DMS 273 (cell line): ENCODE measurements at regions not wholly inside any gene's neighbourhood (a gene's known extent, or its start where the extent isn't known, plus 50 kb on each side); places are given as distances from the start of the nearest gene placed in this dataset.

Source experiments
- DNase-seq: peaks from one replicate; lab custom pipeline; 2025; ENCODE audit not compliant: unreplicated experiment; lab: John Stamatoyannopoulos, UW

DNA sequence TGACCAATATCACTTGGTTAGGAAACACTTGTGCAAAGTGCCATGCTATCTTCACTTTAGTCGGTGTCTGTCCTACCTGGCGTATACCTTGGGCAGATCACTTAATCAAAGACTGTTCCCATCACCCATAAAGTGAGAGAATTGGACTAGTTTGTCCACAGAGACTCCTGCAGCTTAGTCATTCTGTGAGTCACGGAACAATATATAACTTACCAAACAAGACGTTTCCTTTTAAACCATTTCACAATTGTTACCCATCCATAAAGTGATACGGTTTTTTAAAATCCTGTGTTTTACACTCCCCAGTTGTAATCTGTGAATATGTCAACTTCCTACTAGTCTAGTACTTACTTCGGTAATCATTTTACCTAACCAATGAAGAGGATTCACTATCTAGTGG lies 499.3 kb upstream of the SMIM21 start:
- no peak for DNase-seq

DNA sequence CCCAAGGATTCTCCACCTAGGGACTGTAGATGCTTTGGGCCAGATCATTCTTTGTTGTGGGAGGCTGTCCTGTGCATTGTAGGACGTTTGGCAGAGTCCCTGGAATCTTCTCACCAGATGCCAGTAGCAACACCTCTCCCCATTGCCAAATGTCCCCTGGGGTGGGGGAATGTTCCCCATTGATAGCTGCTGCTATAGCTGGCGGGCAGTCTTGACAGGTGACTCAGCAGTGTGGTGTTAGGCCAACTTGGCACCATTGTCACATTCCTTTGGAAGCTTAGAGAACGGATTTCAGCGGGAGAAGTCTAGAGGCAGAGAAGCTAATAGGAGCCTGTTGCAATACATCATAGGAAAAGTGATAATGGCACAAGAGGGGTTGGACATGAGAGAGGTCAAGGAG lies 495.7 kb upstream of the SMIM21 start:
- DNase-seq: no peak

DNA sequence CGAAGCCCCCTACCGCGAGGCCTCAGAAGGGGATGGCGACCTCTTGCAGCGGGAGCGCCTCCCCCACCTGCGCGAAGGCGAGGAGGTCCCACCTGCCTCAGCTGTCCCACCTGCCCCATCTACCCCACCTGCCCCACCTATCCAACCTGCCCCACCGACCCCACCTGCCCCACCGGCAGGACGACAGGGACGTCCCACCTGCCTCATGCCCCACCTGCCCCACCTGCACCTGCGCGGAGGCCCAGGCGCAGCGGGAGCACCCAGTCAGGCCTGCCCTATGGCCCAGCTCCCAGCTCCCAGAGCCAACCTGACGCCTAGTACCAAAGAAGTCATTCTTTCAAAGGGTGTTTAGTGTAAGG lies 489.1 kb upstream of the SMIM21 start:
- DNase-seq: no peak

DNA sequence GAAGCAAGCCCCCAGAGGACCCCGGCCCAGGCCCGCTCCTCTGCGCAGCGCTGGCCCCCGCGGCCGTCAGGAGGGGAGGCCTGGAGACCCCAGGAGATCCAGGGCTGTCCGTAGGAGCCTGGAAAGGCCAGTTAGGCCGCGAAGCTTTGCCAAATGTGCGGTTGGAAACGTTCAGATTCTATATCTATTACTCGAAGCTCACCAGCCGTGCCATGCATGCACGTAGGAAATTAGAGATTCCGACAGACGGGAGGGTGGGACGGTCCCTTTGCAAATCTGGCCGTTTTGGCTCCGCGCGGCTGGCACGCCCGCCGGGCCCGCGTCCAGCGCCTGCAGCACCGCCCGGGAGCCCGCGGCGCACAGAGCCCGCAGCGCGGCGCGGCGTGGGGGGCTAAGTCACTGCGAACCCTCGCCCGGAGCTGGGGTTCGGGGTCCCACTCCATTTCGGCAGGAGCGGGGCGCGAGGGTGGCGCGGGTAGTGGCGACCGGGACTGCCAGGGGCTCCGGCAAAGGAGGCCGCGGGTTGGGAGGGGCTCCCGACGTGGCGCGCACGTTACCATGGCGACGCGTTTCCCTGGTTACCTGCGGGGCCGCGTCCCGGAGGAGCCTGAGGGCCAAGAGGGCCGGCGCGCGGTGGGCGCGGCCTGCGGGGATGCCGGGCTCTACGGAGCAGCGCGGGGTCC lies 488.6 kb upstream of the SMIM21 start:
- DNase-seq: peak; percentile 83

DNA sequence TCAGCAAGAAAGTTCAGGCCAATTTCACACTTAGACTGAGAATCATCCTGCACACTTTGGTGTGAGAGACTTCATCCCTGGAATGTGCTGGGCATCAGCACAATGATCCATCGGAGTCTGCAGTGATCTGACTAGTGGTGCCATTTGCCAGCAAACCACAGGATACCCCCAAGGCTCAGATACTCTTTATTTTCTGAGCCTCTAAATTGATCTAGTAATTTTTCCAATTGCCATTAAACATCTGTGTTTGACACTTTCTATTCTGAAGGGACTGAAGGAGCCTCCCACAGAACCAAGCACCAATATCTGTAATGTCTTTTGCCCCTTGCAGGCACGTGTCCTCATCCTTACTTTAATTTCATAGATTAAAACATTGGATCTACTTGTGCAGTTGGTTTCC lies 485.3 kb upstream of the SMIM21 start:
- DNase-seq: no peak

DNA sequence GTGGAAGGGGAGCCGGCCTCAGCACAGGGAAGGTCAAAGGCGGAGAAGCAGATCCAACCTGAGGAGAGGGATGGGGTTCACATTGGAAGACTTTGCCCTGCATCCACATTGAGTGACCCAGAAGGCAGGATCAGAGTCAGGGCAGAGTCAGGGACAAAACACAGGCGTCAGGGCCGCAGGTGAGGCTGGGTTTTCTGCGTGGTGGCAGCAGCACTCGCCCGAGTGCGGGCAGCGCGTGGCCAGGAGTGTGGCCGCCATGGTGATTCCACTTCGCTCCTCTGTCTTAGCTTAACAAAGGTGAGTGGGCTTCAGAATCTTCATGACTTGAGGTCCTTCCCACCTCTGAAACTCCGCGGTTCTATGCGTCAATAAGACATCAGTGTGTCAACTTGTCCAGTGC lies 476.9 kb upstream of the SMIM21 start:
- DNase-seq: no peak

DNA sequence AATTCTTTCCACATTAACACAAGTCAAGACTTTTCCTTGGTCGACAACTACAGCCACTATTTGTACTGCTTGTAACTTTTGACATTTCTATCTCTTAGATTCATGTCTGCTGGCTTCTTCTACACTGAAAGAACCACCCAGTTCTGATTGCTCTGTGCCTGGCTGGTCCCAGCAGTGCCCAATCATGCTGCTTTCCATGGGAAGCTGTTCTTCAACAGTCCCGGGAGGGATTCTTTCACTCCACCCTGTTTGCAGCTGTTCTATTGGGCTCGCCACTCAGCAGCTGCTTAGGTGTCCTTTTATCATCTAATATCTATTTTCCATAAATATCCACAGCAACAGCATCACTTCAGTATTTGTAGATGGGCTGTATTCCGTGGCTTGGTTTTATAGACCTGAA lies 471.1 kb upstream of the SMIM21 start:
- no peak for DNase-seq

DNA sequence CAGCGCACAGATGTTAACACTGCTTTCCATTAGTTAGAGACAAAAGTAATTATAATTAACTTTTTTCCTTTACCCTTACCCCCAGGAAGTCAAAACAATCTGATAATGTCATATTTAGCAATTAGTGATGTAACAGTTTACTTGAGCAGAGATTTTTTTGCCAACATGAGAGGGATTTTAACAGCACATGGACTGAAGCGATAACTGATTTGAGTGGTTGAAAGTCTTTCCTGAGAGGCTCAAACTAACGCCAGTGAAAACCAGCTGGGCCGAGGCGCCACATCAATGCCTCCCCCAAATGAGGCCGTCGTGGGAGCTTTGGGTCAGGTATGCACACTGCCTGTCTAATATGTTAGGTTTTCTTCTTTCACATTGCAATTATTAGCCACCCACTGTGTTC lies 469.9 kb upstream of the SMIM21 start:
- DNase-seq: no peak

DNA sequence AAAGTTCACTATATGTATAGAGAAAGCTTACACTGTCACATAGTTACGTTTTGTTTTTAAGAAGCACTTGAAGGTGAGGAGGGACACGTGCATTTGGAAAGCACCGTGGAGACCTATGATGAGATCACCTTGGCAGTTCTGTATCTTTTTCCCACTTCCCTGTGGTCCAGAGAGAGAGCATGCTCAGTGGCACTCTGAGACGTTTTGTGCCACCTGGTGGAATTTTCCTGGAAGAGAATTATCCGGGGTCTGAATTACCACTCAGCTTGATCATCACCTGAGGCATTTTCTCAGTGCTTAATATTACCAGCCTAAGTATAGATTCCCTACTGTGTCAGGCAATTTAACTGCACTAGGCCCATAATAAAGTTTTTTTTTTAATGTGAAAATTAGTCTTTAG lies 469.4 kb upstream of the SMIM21 start:
- DNase-seq: peak; percentile 38

DNA sequence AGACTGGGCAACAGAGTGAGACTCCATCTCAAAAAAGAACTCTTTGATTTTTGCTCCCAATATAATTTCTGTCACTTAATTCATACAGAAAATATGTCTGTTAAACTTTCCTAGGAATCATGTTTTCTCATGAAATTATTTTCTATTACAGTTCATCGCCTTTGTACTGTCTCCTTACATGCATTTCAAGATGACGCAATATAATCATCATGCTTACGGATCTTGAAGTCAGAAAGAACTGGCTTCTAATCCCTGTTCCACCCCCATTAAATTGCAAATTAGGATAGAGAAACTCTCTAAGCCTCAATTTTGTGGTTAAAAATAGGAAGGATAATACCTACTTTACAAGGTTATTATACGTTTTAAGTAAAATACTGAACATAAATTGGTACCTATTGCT lies 467.6 kb upstream of the SMIM21 start:
- no peak for DNase-seq

DNA sequence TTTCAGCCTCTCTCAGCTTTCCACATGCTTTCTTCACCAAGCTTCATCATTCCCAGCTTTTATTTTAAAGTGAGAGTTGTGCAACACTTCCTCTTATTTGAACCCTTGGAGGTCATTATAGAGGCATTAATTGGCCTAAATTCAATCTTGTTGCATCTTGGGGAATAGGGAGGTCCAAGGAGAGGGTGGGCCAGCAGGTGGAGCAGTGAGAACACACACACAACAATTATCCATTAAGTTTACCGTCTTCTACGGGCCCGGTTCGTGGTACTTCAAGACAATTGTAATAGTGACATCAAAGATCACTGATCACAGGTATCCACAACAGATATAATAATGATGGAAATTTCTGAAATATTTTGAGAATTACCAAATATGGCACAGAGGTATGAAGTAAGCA lies 457.2 kb upstream of the SMIM21 start:
- DNase-seq: no peak

DNA sequence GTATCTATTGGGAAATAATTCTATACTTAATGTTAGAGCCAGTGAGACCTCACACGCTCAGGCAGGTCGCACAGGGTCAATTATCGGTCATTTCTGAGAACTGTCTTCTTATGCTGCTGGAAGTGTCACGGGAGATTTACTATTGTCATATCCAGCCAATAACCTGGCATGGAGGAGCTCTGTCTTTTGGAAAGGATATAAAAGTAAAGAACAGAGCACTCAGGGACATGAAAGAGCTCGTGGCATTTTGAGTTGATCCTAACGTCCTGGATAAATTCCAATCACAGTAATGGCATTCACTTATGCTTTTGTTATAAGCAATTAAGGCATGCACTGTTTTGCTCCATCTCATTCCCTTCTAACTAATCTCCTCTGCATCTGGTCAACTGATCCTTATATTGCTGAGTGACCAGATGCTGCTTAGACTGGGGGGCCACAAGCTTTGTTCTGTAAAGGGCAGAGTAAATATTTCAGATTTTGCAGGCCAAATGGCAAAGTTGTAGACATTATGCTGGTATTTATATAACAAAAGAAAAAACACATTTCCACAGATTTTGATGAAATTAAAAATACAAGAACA lies 453.5 kb upstream of the SMIM21 start:
- DNase-seq: no peak

DNA sequence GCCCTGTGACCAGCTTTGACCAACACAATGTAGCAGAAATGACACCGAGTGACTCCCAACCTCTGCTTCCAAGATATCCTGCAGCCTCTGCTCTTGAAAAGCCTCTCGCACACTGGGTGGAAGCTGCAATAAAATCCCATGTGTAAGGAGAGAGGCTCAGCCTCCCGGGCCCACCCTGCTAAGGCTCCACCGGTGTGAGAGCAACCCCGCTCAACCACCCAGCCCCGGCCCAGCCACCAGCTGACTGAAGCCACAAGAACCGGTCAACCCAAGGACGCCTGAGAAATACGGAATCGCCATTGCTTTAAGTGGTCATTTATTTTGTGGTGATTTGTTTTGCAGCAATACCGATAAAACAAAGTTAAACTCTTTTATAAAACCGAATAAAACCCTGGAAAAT lies 452.8 kb upstream of the SMIM21 start:
- no peak for DNase-seq

DNA sequence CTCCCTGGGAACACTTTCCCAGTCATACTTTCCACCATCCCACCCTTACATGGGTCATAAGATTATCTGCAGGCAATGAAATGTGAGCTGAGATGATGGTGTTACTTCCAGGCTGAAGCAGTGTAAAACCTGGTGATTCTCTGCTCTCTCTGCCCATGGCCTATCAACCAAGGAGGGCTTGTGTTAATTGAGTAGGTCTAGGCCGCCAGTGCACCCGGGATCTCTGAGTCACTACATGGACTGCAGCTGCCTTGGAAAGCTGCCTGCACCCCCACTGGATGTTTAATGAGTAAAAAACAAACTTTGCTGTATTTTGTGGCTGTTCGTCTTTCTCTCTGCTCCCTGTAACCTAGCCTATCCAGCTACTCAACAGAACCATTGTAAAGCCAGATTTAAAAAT lies 451.7 kb upstream of the SMIM21 start:
- no peak for DNase-seq

DNA sequence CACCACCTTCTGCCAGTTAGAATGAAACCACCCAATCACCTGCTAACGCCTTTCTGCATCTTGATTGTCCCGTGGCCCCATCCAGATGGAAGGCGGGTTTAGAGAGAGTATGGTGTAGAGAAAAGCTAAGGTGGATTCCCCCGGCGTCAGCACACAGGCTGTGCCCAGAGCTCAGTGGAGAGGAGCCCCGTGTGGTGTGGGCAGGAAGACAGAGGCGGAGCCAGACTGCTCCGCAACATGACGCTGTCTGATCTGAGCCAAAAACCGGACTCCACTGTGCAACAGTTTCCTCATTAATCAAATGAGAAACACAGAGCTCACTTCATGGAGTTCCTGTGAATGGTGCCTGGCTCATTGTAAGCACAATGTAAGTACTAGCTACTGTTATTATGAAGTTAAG lies 448.1 kb upstream of the SMIM21 start:
- DNase-seq: no peak

DNA sequence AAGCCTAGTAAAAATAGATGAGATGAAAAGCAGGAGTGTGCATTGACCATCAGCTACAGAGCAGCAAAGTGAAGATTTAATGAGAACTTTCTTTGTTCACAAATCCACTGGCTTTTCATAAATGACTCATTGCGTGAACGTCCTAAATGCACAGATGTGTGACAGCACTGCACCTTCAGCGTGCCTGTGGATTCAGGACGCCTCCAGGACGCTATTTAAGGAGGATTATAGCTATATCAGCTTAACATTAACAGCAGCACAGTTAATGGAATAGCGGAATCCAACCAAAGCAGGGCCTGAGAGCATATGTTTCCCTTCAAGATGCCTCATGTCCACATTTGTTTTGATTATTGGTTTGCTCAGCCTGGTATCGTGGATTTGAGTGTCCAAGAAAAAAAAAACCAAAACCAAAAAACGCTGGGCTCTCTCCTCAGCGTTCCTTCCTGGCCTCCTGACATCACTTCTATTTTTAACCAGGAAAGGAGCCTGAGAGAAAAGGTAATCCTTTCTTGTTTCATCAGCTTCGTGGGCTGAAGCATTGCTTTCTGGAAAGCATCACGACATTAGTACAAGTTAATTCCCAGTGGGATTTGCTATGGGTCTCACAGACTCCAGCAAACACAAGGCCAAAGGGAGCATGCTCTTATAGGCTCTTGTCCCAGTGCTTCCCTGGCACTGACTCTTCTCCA lies 447.0 kb upstream of the SMIM21 start:
- no peak for DNase-seq

DNA sequence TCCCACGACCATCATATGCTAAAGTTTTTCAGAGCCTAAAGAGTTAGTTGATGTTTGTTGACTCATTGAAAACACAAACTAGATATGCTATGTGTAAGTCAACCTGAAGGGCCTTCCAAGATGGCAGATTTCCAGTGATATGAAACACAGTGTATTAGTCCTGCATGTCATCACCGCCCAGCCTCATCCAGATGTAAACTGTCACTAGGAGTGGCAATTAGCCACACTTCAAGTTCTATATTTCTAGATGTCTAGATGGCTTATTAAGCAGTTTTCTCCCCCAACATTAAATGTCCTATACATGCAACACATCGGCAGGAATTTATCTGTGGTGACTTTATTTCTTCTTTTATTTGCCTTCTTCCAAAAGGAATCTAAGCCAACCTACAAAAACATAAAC lies 444.1 kb upstream of the SMIM21 start:
- no peak for DNase-seq

DNA sequence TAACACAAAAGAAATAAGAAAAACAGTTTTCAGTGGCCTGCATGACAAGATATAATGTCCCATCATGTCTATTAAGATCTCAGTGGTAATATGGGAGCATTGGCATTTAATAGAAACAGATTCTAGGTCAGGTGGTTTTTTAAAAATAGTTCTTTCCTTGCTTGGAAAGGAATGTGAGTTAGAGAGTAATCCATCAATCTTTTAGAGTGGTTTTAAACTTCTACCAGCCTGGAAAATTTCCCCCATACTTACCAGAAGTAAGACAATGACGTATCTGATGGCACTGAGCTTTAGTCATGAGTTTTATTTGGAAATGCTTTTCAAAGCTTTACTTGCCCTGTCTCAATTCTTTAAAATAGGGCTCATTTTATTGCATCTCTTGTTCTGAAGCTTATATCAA lies 441.7 kb upstream of the SMIM21 start:
- no peak for DNase-seq

DNA sequence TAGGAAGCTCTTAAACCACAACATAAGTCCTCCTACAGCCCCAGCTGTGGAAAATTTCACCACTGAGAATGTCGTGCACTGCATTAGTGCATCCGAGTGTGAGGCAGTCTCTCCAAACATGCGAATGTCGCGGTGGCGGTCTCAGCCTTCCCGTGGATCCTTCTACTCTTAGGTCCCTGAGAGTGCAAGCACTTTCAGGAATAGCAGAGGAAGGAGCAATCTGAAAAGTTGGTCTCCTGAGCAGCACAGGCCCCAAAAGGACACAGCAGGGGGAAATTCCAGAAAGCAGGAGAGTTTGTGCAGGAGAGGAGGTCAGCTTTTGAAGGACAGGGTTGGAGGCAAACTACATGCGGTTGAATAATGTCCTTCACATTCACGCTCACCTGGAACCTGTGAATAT lies 440.5 kb upstream of the SMIM21 start:
- no peak for DNase-seq

DNA sequence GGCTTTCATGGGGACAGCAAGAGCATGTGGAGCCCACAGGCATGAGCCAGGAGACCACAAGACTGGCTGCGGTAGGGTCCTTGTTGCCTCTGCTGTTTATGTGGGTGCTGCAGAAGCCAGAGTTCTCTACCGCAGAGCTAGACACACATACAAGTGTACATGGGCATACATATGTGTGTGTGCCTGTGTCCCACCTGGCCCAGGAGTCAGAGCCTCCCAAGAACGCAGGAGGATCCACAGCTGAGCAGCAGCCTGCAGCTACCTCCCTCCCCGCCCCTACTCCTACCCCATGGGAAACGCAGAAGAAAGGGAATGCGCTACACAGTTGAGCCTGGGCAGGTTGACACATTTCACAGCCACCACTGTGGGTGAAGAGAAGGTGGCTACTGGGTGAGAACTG lies 438.1 kb upstream of the SMIM21 start:
- DNase-seq: no peak

DNA sequence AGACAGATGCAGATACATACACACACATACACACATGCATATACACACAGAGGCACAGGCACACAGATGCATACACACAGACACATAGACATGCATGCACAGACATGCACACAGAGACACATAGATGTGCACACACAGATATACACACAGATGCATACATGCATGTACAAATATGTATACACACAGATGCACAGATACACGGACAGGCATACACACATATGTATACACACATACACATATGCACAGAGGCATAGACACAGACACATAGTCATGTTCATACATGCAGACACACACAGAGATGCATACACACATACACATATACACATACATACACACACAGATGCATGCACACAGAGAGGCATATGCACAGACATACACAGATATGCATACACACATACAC lies 437.3 kb upstream of the SMIM21 start:
- DNase-seq: no peak

DNA sequence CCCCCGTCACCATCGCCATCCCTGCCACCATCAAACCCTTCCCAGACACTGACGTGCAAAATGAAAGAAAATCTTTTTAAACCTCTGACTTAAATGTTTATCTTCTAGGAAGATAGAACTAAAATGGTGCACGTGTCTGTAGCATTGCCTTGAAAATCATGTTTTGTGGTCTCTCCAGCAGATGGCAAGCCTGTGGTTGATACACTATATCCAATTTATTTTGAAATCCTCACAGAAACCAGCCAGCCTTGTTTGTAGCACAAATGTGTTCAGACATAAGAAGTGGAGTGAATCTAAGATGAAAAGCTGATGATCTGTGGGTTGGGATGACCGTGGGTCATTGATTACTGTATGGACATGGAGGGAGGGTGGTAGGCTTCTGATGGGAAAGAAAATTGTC lies 436.2 kb upstream of the SMIM21 start:
- no peak for DNase-seq

DNA sequence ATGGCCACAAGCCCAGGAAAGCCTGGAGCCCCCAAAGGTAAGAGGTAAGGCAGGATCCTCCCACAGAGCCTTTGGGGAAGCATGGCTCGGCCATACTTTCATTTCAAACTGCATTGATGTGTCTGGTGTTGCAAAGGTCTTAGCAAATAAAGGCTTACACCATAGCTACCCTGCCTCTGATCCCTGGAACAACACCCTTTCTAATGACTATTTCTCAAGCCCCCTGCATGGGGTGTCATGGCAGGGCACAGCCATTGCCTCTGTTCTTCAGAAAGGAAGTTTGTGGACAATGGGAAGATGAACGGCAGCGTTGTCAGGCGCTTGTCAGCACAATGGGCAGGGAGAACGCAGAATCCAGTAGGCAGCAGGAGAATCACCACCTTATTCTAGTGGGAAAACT lies 435.0 kb upstream of the SMIM21 start:
- no peak for DNase-seq
